OCI-LY7 (cell line): ENCODE measurements at regions not wholly inside any gene's neighbourhood (a gene's known extent, or its start where the extent isn't known, plus 50 kb on each side); places are given as distances from the start of the nearest gene placed in this dataset.

ENCODE experiments used
- BruUV-seq: library from RNA; stranded (reverse); fragments of 400-500 nt; replicated peaks from 2 replicates; lab custom pipeline; 2021; lab: Mats Ljungman, UMichigan
- CTCF ChIA-PET: fragments of 300-600 bp; sonication (Branson Sonifier 250); formaldehyde crosslinking; loops from one replicate; lab custom pipeline; 2022; ENCODE audit warnings: antibody characterized with exemption; ENCODE audit not compliant: unreplicated experiment; lab: Charles Lee
- POLR2A ChIA-PET: fragments of 300-600 bp; sonication (Branson Sonifier 250); formaldehyde crosslinking; loops from one replicate; lab custom pipeline; 2022; ENCODE audit warnings: antibody characterized with exemption; lab: Charles Lee
- DNase-seq: peaks from one replicate; pipeline ENCODE4 v3.0.0-alpha.2; 2015; ENCODE audit warnings: low spot score
- H2AFZ ChIP-seq: fragments of 200-600 bp; sonication (generic), shearing (Covaris generic); 2 replicates; pipeline ENCODE4 v1.6.1; 2014; ENCODE audit warnings: mild to moderate bottlenecking, antibody characterized with exemption, low read length, moderate library complexity
- H3K27ac ChIP-seq: fragments of 200-600 bp; sonication (generic); 2 replicates; pipeline ENCODE4 v1.5.1; 2014; ENCODE audit warnings: mixed run types, low read depth, mild to moderate bottlenecking, moderate library complexity, low read length, inconsistent platforms; ENCODE audit not compliant: poor library complexity, severe bottlenecking
- H3K36me3 ChIP-seq: fragments of 200-600 bp; sonication (generic); 2 replicates; pipeline ENCODE4 v1.6.1; 2014; ENCODE audit warnings: mild to moderate bottlenecking, antibody characterized with exemption, low read length, moderate library complexity, mixed read lengths; ENCODE audit not compliant: insufficient read depth
- H3K4me1 ChIP-seq: fragments of 200-600 bp; sonication (generic); 2 replicates; pipeline ENCODE4 v1.5.1; 2014; ENCODE audit warnings: mild to moderate bottlenecking, low read length; ENCODE audit not compliant: insufficient read depth, poor library complexity, severe bottlenecking
- H3K4me2 ChIP-seq: fragments of 200-600 bp; sonication (generic); 2 replicates; pipeline ENCODE4 v1.6.1; 2014; ENCODE audit warnings: mild to moderate bottlenecking, low read length
- H3K4me3 ChIP-seq: fragments of 200-600 bp; sonication (generic); 2 replicates; pipeline ENCODE4 v1.5.1; 2014; ENCODE audit warnings: mild to moderate bottlenecking, low read depth, low read length; ENCODE audit not compliant: poor library complexity, severe bottlenecking
- H3K79me2 ChIP-seq: fragments of 200-600 bp; sonication (generic); 2 replicates; pipeline ENCODE4 v1.6.1; 2016; ENCODE audit warnings: low read depth, mild to moderate bottlenecking, low read length, moderate library complexity, mixed read lengths; ENCODE audit not compliant: insufficient read depth
- H3K9me2 ChIP-seq: fragments of 200-600 bp; sonication (generic); 2 replicates; pipeline ENCODE4 v1.6.1; 2016; ENCODE audit warnings: mild to moderate bottlenecking, low read length, mixed read lengths; ENCODE audit not compliant: insufficient read depth
- H3K9me3 ChIP-seq: fragments of 200-600 bp; sonication (generic); 2 replicates; pipeline ENCODE4 v1.6.1; 2014; ENCODE audit warnings: mild to moderate bottlenecking, mixed run types, low read length, mixed read lengths
- H4K20me1 ChIP-seq: fragments of 200-600 bp; sonication (generic); 2 replicates; pipeline ENCODE4 v1.6.1; 2014; ENCODE audit warnings: mild to moderate bottlenecking, antibody characterized with exemption, low read length, moderate library complexity, mixed read lengths; ENCODE audit not compliant: insufficient read depth
- CTCF ChIP-seq: fragments of 200-600 bp; sonication (generic); conservative IDR thresholded peaks from 2 replicates; pipeline ENCODE4 v1.5.1; 2014; ENCODE audit warnings: mild to moderate bottlenecking, antibody characterized with exemption, low read length, moderate library complexity, mixed read lengths
- EZH2phosphoT487 ChIP-seq: fragments of 200-600 bp; sonication (generic); IDR thresholded peaks from 2 replicates; pipeline ENCODE4 v1.6.1; 2018; ENCODE audit warnings: low read depth, borderline replicate concordance, mild to moderate bottlenecking, mixed run types, antibody characterized with exemption, low read length, moderate library complexity, mixed read lengths
- intact Hi-C: fragments of 100-400 bp; cut with micrococcal nuclease; formaldehyde crosslinking; loops from one replicate; pipeline ENCODE4 v1.10.0; 2022; ENCODE audit not compliant: unreplicated experiment

- BruUV-seq = no TSS peak
- Histone ChIP-seq H2AFZ (no peak overlapping the region), H3K79me2 (no peaks in the 10 kb centered on the region), H3K9me3 (no peaks in the 10 kb centered on the region; the same call in 1 of the 2 replicates), H3K36me3 (no peaks in the 10 kb centered on the region), H3K4me1 (no peaks in the 10 kb centered on the region), H3K4me3 (no peak overlapping the region), H3K9me2 (no peaks in the 10 kb centered on the region), H3K4me2 (no peak overlapping the region), H3K27ac (no peak overlapping the region), H4K20me1 (no peaks in the 10 kb centered on the region)
- TF ChIP-seq EZH2phosphoT487 (no peak), CTCF (no peak)
- DNase-seq = no peak
- POLR2A ChIA-PET = no interaction called here
- intact Hi-C loops = no loop called here
- CTCF ChIA-PET = no interaction called here
Measured at GRCh38 chr16:72362973-72363372, 191.0 kb upstream of the PMFBP1 start.

- intact Hi-C loops = no loop called here
- CTCF ChIA-PET = no interaction called here
- H3K4me2 ChIP-seq = no peak overlapping the region
- no peak overlapping the region for H2AFZ ChIP-seq
- no peaks in the 10 kb centered on the region for H3K79me2 ChIP-seq
- TF ChIP-seq EZH2phosphoT487 (no peak), CTCF (no peak)
- no peaks in the 10 kb centered on the region for H3K4me1 ChIP-seq
- no TSS peak for BruUV-seq
- no peaks in the 10 kb centered on the region for H4K20me1 ChIP-seq
- H3K27ac ChIP-seq = no peak overlapping the region
- no peak for DNase-seq
- H3K36me3 ChIP-seq = no peaks in the 10 kb centered on the region
- H3K9me2 ChIP-seq = no peaks in the 10 kb centered on the region
- no peaks in the 10 kb centered on the region; the same call in 1 of the 2 replicates for H3K9me3 ChIP-seq
- no peak overlapping the region for H3K4me3 ChIP-seq
- POLR2A ChIA-PET = no interaction called here
Measured at GRCh38 chr16:72362476-72362875, 190.5 kb upstream of the PMFBP1 start.

GRCh38 chr16:72357910-72358309 is 186.0 kb upstream of the PMFBP1 start:
- Histone ChIP-seq H3K9me2 (no peaks in the 10 kb centered on the region), H3K4me1 (no peaks in the 10 kb centered on the region), H3K9me3 (no peaks in the 10 kb centered on the region), H3K27ac (no peak overlapping the region), H4K20me1 (no peaks in the 10 kb centered on the region), H2AFZ (no peak overlapping the region), H3K4me3 (no peak overlapping the region), H3K79me2 (no peaks in the 10 kb centered on the region), H3K4me2 (no peak overlapping the region), H3K36me3 (no peaks in the 10 kb centered on the region)
- DNase-seq = no peak
- POLR2A ChIA-PET = interaction anchor here (1.9 kb wide), 1 partner anchor 8 kb away, joined by 4 read pairs; no protein-coding TSS in a partner anchor
- intact Hi-C loops = no loop called here
- TF ChIP-seq EZH2phosphoT487 (no peak), CTCF (no peak)
- CTCF ChIA-PET = no interaction called here
- no TSS peak for BruUV-seq
